Mesenchymal stem cell (in vitro differentiated cells and primary cell): ENCODE measurements at regions not wholly inside any gene's neighbourhood (a gene's known extent, or its start where the extent isn't known, plus 50 kb on each side); places are given as distances from the start of the nearest gene placed in this dataset.

Source experiments
- DNase-seq: peaks from one replicate; pipeline ENCODE4 v3.0.0-alpha.2; 2013
- H2AFZ ChIP-seq: one replicate; pipeline ENCODE4 v1.6.1; 2013; ENCODE audit warnings: low read depth, mild to moderate bottlenecking, control low read depth, inconsistent platforms, low read length, moderate library complexity
- H2AK5ac ChIP-seq: 2 replicates; pipeline ENCODE4 v1.6.1; 2013; ENCODE audit warnings: low read length, moderate library complexity, mild to moderate bottlenecking, inconsistent platforms; ENCODE audit not compliant: severe bottlenecking
- H2BK120ac ChIP-seq: one replicate; pipeline ENCODE4 v1.6.1; 2013; ENCODE audit warnings: low read depth, mild to moderate bottlenecking, inconsistent platforms, low read length, moderate library complexity
- H2BK12ac ChIP-seq, 2 experiments: one replicate each; pipeline ENCODE4 v1.6.1; 2013; ENCODE audit warnings: inconsistent platforms in 2 of 2, low read length in 2 of 2, mild to moderate bottlenecking in 2 of 2, moderate library complexity in 2 of 2, control low read depth in 1 of 2
- H2BK15ac ChIP-seq: one replicate; pipeline ENCODE4 v1.6.1; 2013; ENCODE audit warnings: mild to moderate bottlenecking, low read depth, inconsistent platforms; ENCODE audit not compliant: poor library complexity, severe bottlenecking
- H2BK5ac ChIP-seq: 2 replicates; pipeline ENCODE4 v1.6.1; 2013; ENCODE audit warnings: low read depth, mild to moderate bottlenecking, low read length, control low read depth, inconsistent platforms; ENCODE audit not compliant: poor library complexity, severe bottlenecking
- H3K14ac ChIP-seq, 2 experiments: one replicate each; pipeline ENCODE4 v1.6.1; 2013; ENCODE audit warnings: inconsistent platforms in 2 of 2, low read length in 2 of 2, control low read depth in 1 of 2, mild to moderate bottlenecking in 1 of 2, moderate library complexity in 1 of 2
- H3K18ac ChIP-seq, 2 experiments: one replicate each; pipeline ENCODE4 v1.6.1; 2013; ENCODE audit warnings: inconsistent platforms in 2 of 2, low read length in 2 of 2, control low read depth in 1 of 2, low read depth in 1 of 2, mild to moderate bottlenecking in 1 of 2
- H3K23ac ChIP-seq, 2 experiments: one replicate each; pipeline ENCODE4 v1.6.1; 2013; ENCODE audit warnings: inconsistent platforms in 2 of 2, low read length in 2 of 2, mild to moderate bottlenecking in 2 of 2, moderate library complexity in 2 of 2, control low read depth in 1 of 2
- H3K27ac ChIP-seq: 2 replicates; pipeline ENCODE4 v1.5.1; 2013; ENCODE audit warnings: mild to moderate bottlenecking, moderate library complexity, low read length, control low read depth, inconsistent platforms; ENCODE audit not compliant: poor library complexity, severe bottlenecking
- H3K27me3 ChIP-seq, 2 experiments: 2 replicates each; pipeline versions ENCODE4 v1.6.1 to v1.7.0; 2013; ENCODE audit warnings: low read length in 2 of 2, mild to moderate bottlenecking in 2 of 2, moderate library complexity in 2 of 2, control low read depth in 1 of 2, inconsistent platforms in 1 of 2; ENCODE audit not compliant: control insufficient read depth in 1 of 2, insufficient read depth in 1 of 2
- H3K36me3 ChIP-seq, 2 experiments: 2 replicates each; pipeline versions ENCODE4 v1.6.1 to v1.7.0; 2013; ENCODE audit warnings: low read length in 2 of 2, control low read depth in 1 of 2, inconsistent platforms in 1 of 2, low read depth in 1 of 2, mild to moderate bottlenecking in 1 of 2; ENCODE audit not compliant: insufficient read depth in 2 of 2, control insufficient read depth in 1 of 2
- H3K4ac ChIP-seq, 2 experiments: one replicate each; pipeline ENCODE4 v1.6.1; 2013; ENCODE audit warnings: inconsistent platforms in 2 of 2, low read length in 2 of 2, mild to moderate bottlenecking in 2 of 2, moderate library complexity in 2 of 2, control low read depth in 1 of 2, low read depth in 1 of 2
- H3K4me1 ChIP-seq: 2 replicates; pipeline ENCODE4 v1.6.1; 2013; ENCODE audit warnings: low read depth, low read length, control low read depth; ENCODE audit not compliant: control insufficient read depth, insufficient read depth
- H3K4me2 ChIP-seq: 2 replicates; pipeline ENCODE4 v1.6.1; 2013; ENCODE audit warnings: low read length, mild to moderate bottlenecking, inconsistent platforms; ENCODE audit not compliant: poor library complexity, severe bottlenecking
- H3K4me3 ChIP-seq, 2 experiments: 2 replicates each; pipeline versions ENCODE4 v1.5.1 to v1.7.0; 2013; ENCODE audit warnings: low read length in 2 of 2, mild to moderate bottlenecking in 2 of 2, control low read depth in 1 of 2, low read depth in 1 of 2; ENCODE audit not compliant: insufficient read depth in 1 of 2
- H3K79me1 ChIP-seq: replicated peaks from 2 replicates; pipeline ENCODE4 v1.6.1; 2013; ENCODE audit warnings: mild to moderate bottlenecking, control low read depth, low read length, inconsistent platforms; ENCODE audit not compliant: poor library complexity, severe bottlenecking
- H3K9ac ChIP-seq: 2 replicates; pipeline ENCODE4 v1.7.0; 2013; ENCODE audit warnings: mild to moderate bottlenecking, low read length, moderate library complexity
- H3K9me3 ChIP-seq: 2 replicates; pipeline ENCODE4 v1.7.0; 2013; ENCODE audit warnings: mild to moderate bottlenecking, low read length; ENCODE audit not compliant: control insufficient read depth
- H4K8ac ChIP-seq: one replicate; pipeline ENCODE4 v1.6.1; 2013; ENCODE audit warnings: inconsistent platforms, mild to moderate bottlenecking, low read length, moderate library complexity
- H4K91ac ChIP-seq: one replicate; pipeline ENCODE4 v1.6.1; 2013; ENCODE audit warnings: mild to moderate bottlenecking, low read length, inconsistent platforms
- WGBS: methylation state at CpG from one replicate; pipeline ENCODE4 v1.1.7; 2013; ENCODE audit warnings: mixed read lengths; 5-methylcytosine and 5-hydroxymethylcytosine counted together

DNA sequence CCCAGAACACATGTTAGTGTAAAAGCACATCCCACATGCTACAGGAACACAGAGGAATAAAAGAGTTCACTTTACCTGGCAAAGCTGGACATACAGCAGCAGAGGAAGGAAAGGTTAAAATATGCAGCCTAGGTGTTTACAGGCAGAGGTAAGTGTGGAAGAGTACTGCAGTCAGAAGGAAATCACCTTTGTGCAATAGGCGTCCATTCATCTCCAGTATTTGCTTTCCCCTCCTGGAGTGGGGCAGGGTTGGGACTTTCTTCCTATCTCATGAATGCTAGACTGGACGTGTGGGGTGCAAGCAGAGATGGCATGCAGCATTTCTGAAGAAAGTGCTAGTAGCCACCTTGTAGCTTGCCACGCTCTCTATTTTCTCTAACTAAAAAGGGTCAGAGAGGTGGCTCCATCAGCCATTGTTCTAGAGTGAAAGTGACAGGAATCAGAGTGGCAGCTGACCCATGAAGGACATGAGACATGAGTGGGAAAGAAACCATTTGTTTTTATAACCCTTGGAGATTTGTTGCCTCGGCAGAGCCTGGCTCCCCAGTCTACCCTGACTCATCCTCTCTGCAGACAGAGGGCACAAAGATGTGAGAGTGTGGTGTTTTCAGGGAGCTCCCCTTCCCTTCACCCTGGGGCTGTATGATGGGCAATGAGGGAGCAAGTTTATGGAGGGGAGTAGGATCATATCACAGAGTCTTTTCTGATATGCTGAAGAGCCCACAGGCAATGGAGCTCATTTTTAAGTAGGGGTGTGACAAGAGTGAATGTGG lies 101.2 kb upstream of the SEC61G start:
- Histone ChIP-seq H3K23ac (no peak overlapping the region), H3K4me1 (peaks cover 4% of the 10 kb centered on the region), H3K4ac (no peak overlapping the region), H4K91ac (no peak overlapping the region), H3K18ac (no peak overlapping the region), H3K27ac (peak overlapping the region; percentile 3), H3K9ac (no peak overlapping the region), H3K4me3 (no peak overlapping the region), H3K14ac (no peak overlapping the region), H3K27me3 (no peaks in the 10 kb centered on the region), H3K9me3 (no peaks in the 10 kb centered on the region), H2BK12ac (no peak overlapping the region), H3K4me2 (no peak overlapping the region), H3K36me3 (no peaks in the 10 kb centered on the region), H3K79me1 (no peaks in the 10 kb centered on the region), H2AFZ (no peak overlapping the region), H2BK120ac (no peak overlapping the region), H2BK15ac (no peak overlapping the region), H2BK5ac (no peak overlapping the region), H2AK5ac (no peak overlapping the region), H4K8ac (no peak overlapping the region)
- 75% methylated on average over 3 of the region's 4 CpGs for WGBS
- DNase-seq: no peak

DNA sequence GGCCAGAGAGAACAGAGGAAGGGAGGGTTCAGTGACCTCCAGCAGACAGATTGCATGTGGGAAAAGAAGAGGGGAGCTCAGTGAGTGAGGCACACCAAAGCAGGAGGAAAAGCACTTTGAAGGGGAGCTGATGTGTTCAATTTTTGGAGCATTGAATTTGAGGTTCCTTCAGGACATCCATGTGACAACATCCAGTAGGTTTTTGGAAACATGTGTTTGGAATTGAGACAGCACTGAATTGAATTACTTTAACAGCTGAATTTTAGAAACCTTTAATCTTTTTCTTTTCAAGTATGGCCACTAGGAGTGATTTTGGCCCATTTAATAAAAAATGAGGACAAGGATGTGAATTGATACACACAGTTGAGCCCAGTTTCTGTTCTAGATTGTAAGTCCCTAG lies 101.8 kb upstream of the SEC61G start:
- no peaks in the 10 kb centered on the region for H3K27me3 ChIP-seq
- H3K9ac ChIP-seq: no peak overlapping the region
- H2AK5ac ChIP-seq: peak overlapping the region; percentile 41
- DNase-seq: no peak
- no peak overlapping the region for H2BK5ac ChIP-seq
- no peak overlapping the region for H4K91ac ChIP-seq
- no peak overlapping the region for H3K14ac ChIP-seq
- no peak overlapping the region for H3K27ac ChIP-seq
- peaks cover 4% of the 10 kb centered on the region for H3K4me1 ChIP-seq
- no peak overlapping the region for H2BK120ac ChIP-seq
- H2AFZ ChIP-seq: no peak overlapping the region
- no peak overlapping the region for H3K4me3 ChIP-seq
- H2BK15ac ChIP-seq: no peak overlapping the region
- no peak overlapping the region for H3K4me2 ChIP-seq
- no peaks in the 10 kb centered on the region for H3K9me3 ChIP-seq
- H4K8ac ChIP-seq: no peak overlapping the region
- H3K4ac ChIP-seq: no peak overlapping the region
- H3K79me1 ChIP-seq: no peaks in the 10 kb centered on the region
- no peak overlapping the region for H2BK12ac ChIP-seq
- no peak overlapping the region for H3K23ac ChIP-seq
- no peak overlapping the region for H3K18ac ChIP-seq
- no peaks in the 10 kb centered on the region for H3K36me3 ChIP-seq

DNA sequence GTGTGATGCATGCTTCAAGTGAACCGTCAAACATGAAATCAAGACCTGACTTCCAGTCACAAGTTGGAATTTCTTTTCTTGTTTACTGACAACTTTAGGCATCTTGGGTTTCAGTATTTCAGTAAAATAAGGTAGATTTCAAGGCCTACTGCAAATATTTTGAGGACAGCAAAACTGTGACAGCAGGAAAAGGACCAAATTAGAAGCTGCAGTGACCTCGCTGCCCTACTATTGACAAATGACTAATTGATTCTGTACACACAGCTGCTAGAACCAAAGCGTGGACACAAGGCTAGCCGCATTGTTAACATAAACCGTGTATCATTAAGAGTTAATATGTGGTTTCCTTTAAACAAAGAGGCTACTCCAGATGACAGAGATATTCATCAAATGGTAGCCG lies 105.7 kb upstream of the SEC61G start:
- Histone ChIP-seq H3K36me3 (no peaks in the 10 kb centered on the region), H3K27ac (no peak overlapping the region), H3K14ac (no peak overlapping the region), H3K9me3 (no peaks in the 10 kb centered on the region), H2BK12ac (no peak overlapping the region), H3K27me3 (no peaks in the 10 kb centered on the region), H2AFZ (no peak overlapping the region), H2BK120ac (no peak overlapping the region), H3K4me1 (peaks cover 4% of the 10 kb centered on the region), H3K9ac (no peak overlapping the region), H3K4me3 (no peak overlapping the region), H3K23ac (no peak overlapping the region), H3K4ac (no peak overlapping the region), H4K8ac (no peak overlapping the region), H2BK15ac (no peak overlapping the region), H3K79me1 (no peaks in the 10 kb centered on the region), H2AK5ac (no peak overlapping the region), H3K4me2 (no peak overlapping the region), H2BK5ac (no peak overlapping the region), H4K91ac (no peak overlapping the region), H3K18ac (no peak overlapping the region)
- 9% methylated on average over 4 of the region's 6 CpGs for WGBS
- peak; percentile 37 for DNase-seq

DNA sequence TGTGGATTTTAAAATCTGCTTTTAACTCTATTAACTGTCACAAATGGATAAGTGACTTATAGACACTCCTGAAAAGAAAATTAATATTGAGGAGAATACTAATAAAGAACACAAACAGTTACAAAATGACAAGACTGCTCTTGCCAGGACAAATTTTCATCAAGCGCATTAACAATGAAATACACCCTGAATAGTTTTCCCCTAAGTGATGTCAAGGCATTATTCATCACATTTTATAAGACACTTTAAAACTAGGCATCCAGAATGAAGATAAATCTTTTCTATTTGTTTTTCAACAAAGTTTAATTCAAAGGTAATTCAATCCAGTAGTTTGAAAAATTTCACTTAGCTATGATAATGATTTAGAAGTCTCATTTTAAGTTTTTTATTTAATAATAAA lies 110.5 kb upstream of the SEC61G start:
- H2BK5ac ChIP-seq: no peak overlapping the region
- no peak overlapping the region for H2BK120ac ChIP-seq
- H3K4me2 ChIP-seq: no peak overlapping the region
- H2AFZ ChIP-seq: no peak overlapping the region
- H3K27ac ChIP-seq: no peak overlapping the region
- no peak overlapping the region for H3K23ac ChIP-seq
- H2BK15ac ChIP-seq: no peak overlapping the region
- H3K79me1 ChIP-seq: no peaks in the 10 kb centered on the region
- H3K36me3 ChIP-seq: no peaks in the 10 kb centered on the region
- WGBS: 93% methylated on average over 1 of the region's 1 CpG
- H2AK5ac ChIP-seq: no peak overlapping the region
- DNase-seq: no peak
- H3K4ac ChIP-seq: no peak overlapping the region
- H2BK12ac ChIP-seq: no peak overlapping the region
- H3K9me3 ChIP-seq: no peaks in the 10 kb centered on the region
- H4K91ac ChIP-seq: no peak overlapping the region
- H3K27me3 ChIP-seq: no peaks in the 10 kb centered on the region
- H3K18ac ChIP-seq: no peak overlapping the region
- no peak overlapping the region for H3K14ac ChIP-seq
- no peak overlapping the region for H3K4me3 ChIP-seq
- no peaks in the 10 kb centered on the region for H3K4me1 ChIP-seq
- no peak overlapping the region for H4K8ac ChIP-seq
- H3K9ac ChIP-seq: no peak overlapping the region
